ENCODE measurements at regions not wholly inside any gene's neighbourhood (a gene's known extent, or its start where the extent isn't known, plus 50 kb on each side); places are given as distances from the start of the nearest gene placed in this dataset.

- Histone ChIP-seq H3K36me3 (ENCODE audit: insufficient read depth, low read length) (no peaks in the 10 kb centered on the region), H3K79me2 (ENCODE audit: insufficient read depth, low read depth, low read length) (no peaks in the 10 kb centered on the region), H3K4me1 (ENCODE audit: insufficient read depth, low read length, poor library complexity, severe bottlenecking) (no peaks in the 10 kb centered on the region), H2AFZ (ENCODE audit: low read length) (no peak overlapping the region), H3K9me3 (ENCODE audit: low read length) (no peaks in the 10 kb centered on the region), H4K20me1 (ENCODE audit: insufficient read depth, low read length) (no peaks in the 10 kb centered on the region), H3K27ac (ENCODE audit: low read depth, low read length, poor library complexity, severe bottlenecking) (no peak overlapping the region), H3K4me2 (ENCODE audit: low read length) (no peak overlapping the region), H3K9me2 (ENCODE audit: insufficient read depth, low read length) (no peaks in the 10 kb centered on the region), H3K4me3 (ENCODE audit: low read depth, low read length, poor library complexity, severe bottlenecking) (no peak overlapping the region)
- BruUV-seq (replicated peaks): no TSS peak
- POLR2A ChIA-PET: interaction anchor here (1.1 to 1.2 kb wide), 2 partner anchors 10 to 32 kb away, joined by 3 read pairs; no protein-coding TSS in a partner anchor
- TF ChIP-seq EZH2phosphoT487 (IDR thresholded peaks at IDR 0.05; ENCODE audit: borderline replicate concordance, low read depth, low read length): no peak
- TF ChIP-seq, protein P1, sequence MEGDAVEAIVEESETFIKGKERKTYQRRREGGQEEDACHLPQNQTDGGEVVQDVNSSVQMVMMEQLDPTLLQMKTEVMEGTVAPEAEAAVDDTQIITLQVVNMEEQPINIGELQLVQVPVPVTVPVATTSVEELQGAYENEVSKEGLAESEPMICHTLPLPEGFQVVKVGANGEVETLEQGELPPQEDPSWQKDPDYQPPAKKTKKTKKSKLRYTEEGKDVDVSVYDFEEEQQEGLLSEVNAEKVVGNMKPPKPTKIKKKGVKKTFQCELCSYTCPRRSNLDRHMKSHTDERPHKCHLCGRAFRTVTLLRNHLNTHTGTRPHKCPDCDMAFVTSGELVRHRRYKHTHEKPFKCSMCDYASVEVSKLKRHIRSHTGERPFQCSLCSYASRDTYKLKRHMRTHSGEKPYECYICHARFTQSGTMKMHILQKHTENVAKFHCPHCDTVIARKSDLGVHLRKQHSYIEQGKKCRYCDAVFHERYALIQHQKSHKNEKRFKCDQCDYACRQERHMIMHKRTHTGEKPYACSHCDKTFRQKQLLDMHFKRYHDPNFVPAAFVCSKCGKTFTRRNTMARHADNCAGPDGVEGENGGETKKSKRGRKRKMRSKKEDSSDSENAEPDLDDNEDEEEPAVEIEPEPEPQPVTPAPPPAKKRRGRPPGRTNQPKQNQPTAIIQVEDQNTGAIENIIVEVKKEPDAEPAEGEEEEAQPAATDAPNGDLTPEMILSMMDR (conservative IDR thresholded peaks at IDR 0.05; ENCODE audit: low read length): no peak
- CTCF ChIA-PET (ENCODE audit: unreplicated experiment): no interaction called here
- intact Hi-C loops (cut with micrococcal nuclease; ENCODE audit: unreplicated experiment): no loop called here
- DNase-seq (ENCODE audit: low spot score): no peak
Measured at GRCh38 chr5:124289130-124289529, 457.3 kb downstream of the ZNF608 start.

- H3K79me2 ChIP-seq (ENCODE audit: insufficient read depth, low read depth, low read length): no peaks in the 10 kb centered on the region
- no peaks in the 10 kb centered on the region for H3K4me1 ChIP-seq (ENCODE audit: insufficient read depth, low read length, poor library complexity, severe bottlenecking)
- no peak overlapping the region for H3K4me2 ChIP-seq (ENCODE audit: low read length)
- no peaks in the 10 kb centered on the region for H4K20me1 ChIP-seq (ENCODE audit: insufficient read depth, low read length)
- DNase-seq (ENCODE audit: low spot score): no peak
- H3K27ac ChIP-seq (ENCODE audit: low read depth, low read length, poor library complexity, severe bottlenecking): no peak overlapping the region
- intact Hi-C loops (cut with micrococcal nuclease; ENCODE audit: unreplicated experiment): no loop called here
- TF ChIP-seq EZH2phosphoT487 (IDR thresholded peaks at IDR 0.05; ENCODE audit: borderline replicate concordance, low read depth, low read length): no peak
- TF ChIP-seq, protein P1 (conservative IDR thresholded peaks at IDR 0.05; ENCODE audit: low read length): no peak
- H2AFZ ChIP-seq (ENCODE audit: low read length): no peak overlapping the region
- H3K36me3 ChIP-seq (ENCODE audit: insufficient read depth, low read length): no peaks in the 10 kb centered on the region
- no TSS peak for BruUV-seq (replicated peaks)
- CTCF ChIA-PET (ENCODE audit: unreplicated experiment): no interaction called here
- no peaks in the 10 kb centered on the region for H3K9me2 ChIP-seq (ENCODE audit: insufficient read depth, low read length)
- H3K4me3 ChIP-seq (ENCODE audit: low read depth, low read length, poor library complexity, severe bottlenecking): no peak overlapping the region
- H3K9me3 ChIP-seq (ENCODE audit: low read length): no peaks in the 10 kb centered on the region
- POLR2A ChIA-PET: interaction anchor here (1.1 to 1.3 kb wide), 2 partner anchors 9 to 12 kb away, joined by 3 to 5 read pairs; no protein-coding TSS in a partner anchor
Measured at GRCh38 chr5:124287813-124288212, 458.6 kb downstream of the ZNF608 start.

- TF ChIP-seq, protein P1 (conservative IDR thresholded peaks at IDR 0.05; ENCODE audit: low read length): no peak
- TF ChIP-seq EZH2phosphoT487 (IDR thresholded peaks at IDR 0.05; ENCODE audit: borderline replicate concordance, low read depth, low read length): no peak
- Histone ChIP-seq H3K79me2 (ENCODE audit: insufficient read depth, low read depth, low read length) (no peaks in the 10 kb centered on the region), H3K4me1 (ENCODE audit: insufficient read depth, low read length, poor library complexity, severe bottlenecking) (no peaks in the 10 kb centered on the region), H3K4me3 (ENCODE audit: low read depth, low read length, poor library complexity, severe bottlenecking) (no peak overlapping the region), H3K9me2 (ENCODE audit: insufficient read depth, low read length) (no peaks in the 10 kb centered on the region), H2AFZ (ENCODE audit: low read length) (no peak overlapping the region), H3K36me3 (ENCODE audit: insufficient read depth, low read length) (no peaks in the 10 kb centered on the region), H3K4me2 (ENCODE audit: low read length) (no peak overlapping the region), H3K27ac (ENCODE audit: low read depth, low read length, poor library complexity, severe bottlenecking) (no peak overlapping the region), H4K20me1 (ENCODE audit: insufficient read depth, low read length) (no peaks in the 10 kb centered on the region), H3K9me3 (ENCODE audit: low read length) (no peaks in the 10 kb centered on the region)
- intact Hi-C loops (cut with micrococcal nuclease; ENCODE audit: unreplicated experiment): no loop called here
- DNase-seq (ENCODE audit: low spot score): no peak
- no TSS peak for BruUV-seq (replicated peaks)
- ChIA-PET POLR2A (interaction anchor here (1.2 to 1.3 kb wide), 2 partner anchors 14 to 18 kb away, joined by 3 read pairs; no protein-coding TSS in a partner anchor), CTCF (ENCODE audit: unreplicated experiment) (no interaction called here)
Measured at GRCh38 chr5:124285733-124286132, 460.7 kb downstream of the ZNF608 start.
